Erythroblast (primary cell): ENCODE measurements at regions not wholly inside any gene's neighbourhood (a gene's known extent, or its start where the extent isn't known, plus 50 kb on each side); places are given as distances from the start of the nearest gene placed in this dataset.
"Not testable (repeated sequence)": the region's sequence is repeated elsewhere in the genome, so short reads cannot be mapped to it uniquely, and the experiment has no call there.

Experiments used
- GATA1 ChIP-seq: IDR thresholded peaks from 2 replicates; pipeline ENCODE4 v1.6.1; 2011; ENCODE audit warnings: low read depth, mild to moderate bottlenecking, control low read depth, low read length, moderate library complexity
- POLR2A ChIP-seq: IDR thresholded peaks from 2 replicates; pipeline ENCODE4 v1.6.1; 2011; ENCODE audit warnings: mild to moderate bottlenecking, low read length

DNA sequence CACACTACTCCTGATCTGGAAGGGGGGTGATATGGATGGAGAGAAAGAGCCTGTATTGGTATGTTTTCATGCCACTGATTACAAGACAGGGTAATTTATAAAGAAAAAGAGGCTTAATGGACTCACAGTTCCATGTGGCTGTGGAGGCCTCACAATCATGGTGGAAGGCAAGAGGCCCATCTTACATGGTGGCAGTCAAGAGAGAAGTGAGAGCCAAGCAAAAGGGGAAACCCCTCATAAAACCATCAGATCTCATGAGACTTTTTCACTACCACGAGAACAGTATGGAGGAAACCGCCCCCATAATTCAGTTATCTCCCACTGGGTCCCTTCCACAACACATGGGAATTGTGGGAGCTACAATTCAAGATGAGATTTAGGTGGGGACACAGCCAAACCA, 60.5 kb upstream of the TCL1B start:
- TF ChIP-seq POLR2A, GATA1: not testable (repeated sequence)
